OCI-LY7 (cell line): ENCODE measurements at regions not wholly inside any gene's neighbourhood (a gene's known extent, or its start where the extent isn't known, plus 50 kb on each side); places are given as distances from the start of the nearest gene placed in this dataset.

ENCODE experiments used
- BruUV-seq: library from RNA; stranded (reverse); fragments of 400-500 nt; replicated peaks from 2 replicates; lab custom pipeline; 2021; lab: Mats Ljungman, UMichigan
- CTCF ChIA-PET: fragments of 300-600 bp; sonication (Branson Sonifier 250); formaldehyde crosslinking; loops from one replicate; lab custom pipeline; 2022; ENCODE audit warnings: antibody characterized with exemption; ENCODE audit not compliant: unreplicated experiment; lab: Charles Lee
- POLR2A ChIA-PET: fragments of 300-600 bp; sonication (Branson Sonifier 250); formaldehyde crosslinking; loops from one replicate; lab custom pipeline; 2022; ENCODE audit warnings: antibody characterized with exemption; lab: Charles Lee
- DNase-seq: peaks from one replicate; pipeline ENCODE4 v3.0.0-alpha.2; 2015; ENCODE audit warnings: low spot score
- H2AFZ ChIP-seq: fragments of 200-600 bp; sonication (generic), shearing (Covaris generic); 2 replicates; pipeline ENCODE4 v1.6.1; 2014; ENCODE audit warnings: mild to moderate bottlenecking, antibody characterized with exemption, low read length, moderate library complexity
- H3K27ac ChIP-seq: fragments of 200-600 bp; sonication (generic); 2 replicates; pipeline ENCODE4 v1.5.1; 2014; ENCODE audit warnings: mixed run types, low read depth, mild to moderate bottlenecking, moderate library complexity, low read length, inconsistent platforms; ENCODE audit not compliant: poor library complexity, severe bottlenecking
- H3K36me3 ChIP-seq: fragments of 200-600 bp; sonication (generic); 2 replicates; pipeline ENCODE4 v1.6.1; 2014; ENCODE audit warnings: mild to moderate bottlenecking, antibody characterized with exemption, low read length, moderate library complexity, mixed read lengths; ENCODE audit not compliant: insufficient read depth
- H3K4me1 ChIP-seq: fragments of 200-600 bp; sonication (generic); 2 replicates; pipeline ENCODE4 v1.5.1; 2014; ENCODE audit warnings: mild to moderate bottlenecking, low read length; ENCODE audit not compliant: insufficient read depth, poor library complexity, severe bottlenecking
- H3K4me2 ChIP-seq: fragments of 200-600 bp; sonication (generic); 2 replicates; pipeline ENCODE4 v1.6.1; 2014; ENCODE audit warnings: mild to moderate bottlenecking, low read length
- H3K4me3 ChIP-seq: fragments of 200-600 bp; sonication (generic); 2 replicates; pipeline ENCODE4 v1.5.1; 2014; ENCODE audit warnings: mild to moderate bottlenecking, low read depth, low read length; ENCODE audit not compliant: poor library complexity, severe bottlenecking
- H3K79me2 ChIP-seq: fragments of 200-600 bp; sonication (generic); 2 replicates; pipeline ENCODE4 v1.6.1; 2016; ENCODE audit warnings: low read depth, mild to moderate bottlenecking, low read length, moderate library complexity, mixed read lengths; ENCODE audit not compliant: insufficient read depth
- H3K9me2 ChIP-seq: fragments of 200-600 bp; sonication (generic); 2 replicates; pipeline ENCODE4 v1.6.1; 2016; ENCODE audit warnings: mild to moderate bottlenecking, low read length, mixed read lengths; ENCODE audit not compliant: insufficient read depth
- H3K9me3 ChIP-seq: fragments of 200-600 bp; sonication (generic); 2 replicates; pipeline ENCODE4 v1.6.1; 2014; ENCODE audit warnings: mild to moderate bottlenecking, mixed run types, low read length, mixed read lengths
- H4K20me1 ChIP-seq: fragments of 200-600 bp; sonication (generic); 2 replicates; pipeline ENCODE4 v1.6.1; 2014; ENCODE audit warnings: mild to moderate bottlenecking, antibody characterized with exemption, low read length, moderate library complexity, mixed read lengths; ENCODE audit not compliant: insufficient read depth
- CTCF ChIP-seq: fragments of 200-600 bp; sonication (generic); conservative IDR thresholded peaks from 2 replicates; pipeline ENCODE4 v1.5.1; 2014; ENCODE audit warnings: mild to moderate bottlenecking, antibody characterized with exemption, low read length, moderate library complexity, mixed read lengths
- EZH2phosphoT487 ChIP-seq: fragments of 200-600 bp; sonication (generic); IDR thresholded peaks from 2 replicates; pipeline ENCODE4 v1.6.1; 2018; ENCODE audit warnings: low read depth, borderline replicate concordance, mild to moderate bottlenecking, mixed run types, antibody characterized with exemption, low read length, moderate library complexity, mixed read lengths
- intact Hi-C: fragments of 100-400 bp; cut with micrococcal nuclease; formaldehyde crosslinking; loops from one replicate; pipeline ENCODE4 v1.10.0; 2022; ENCODE audit not compliant: unreplicated experiment

- H3K27ac ChIP-seq: no peak overlapping the region
- H3K79me2 ChIP-seq: no peaks in the 10 kb centered on the region
- H3K4me1 ChIP-seq: no peaks in the 10 kb centered on the region
- H4K20me1 ChIP-seq: no peaks in the 10 kb centered on the region
- no peak overlapping the region for H2AFZ ChIP-seq
- BruUV-seq: no TSS peak
- POLR2A ChIA-PET: no interaction called here
- no peaks in the 10 kb centered on the region for H3K9me2 ChIP-seq
- H3K36me3 ChIP-seq: no peaks in the 10 kb centered on the region
- CTCF ChIA-PET: no interaction called here
- H3K9me3 ChIP-seq: no peaks in the 10 kb centered on the region
- TF ChIP-seq EZH2phosphoT487 (no peak), CTCF (no peak)
- no peak overlapping the region for H3K4me2 ChIP-seq
- no peak overlapping the region for H3K4me3 ChIP-seq
- intact Hi-C loops: no loop called here
- DNase-seq: no peak
Observed at GRCh38 chrY:19023934-19024333, 250.4 kb upstream of the HSFY2 start.

GRCh38 chrY:19020193-19020592 lies 246.7 kb upstream of the HSFY2 start:
- H3K9me2 ChIP-seq: no peaks in the 10 kb centered on the region
- no peaks in the 10 kb centered on the region for H3K4me1 ChIP-seq
- H3K4me3 ChIP-seq: no peak overlapping the region
- TF ChIP-seq CTCF: no peak
- no peak for TF ChIP-seq EZH2phosphoT487
- no peaks in the 10 kb centered on the region for H3K9me3 ChIP-seq
- H2AFZ ChIP-seq: no peak overlapping the region
- DNase-seq: no peak
- no peak overlapping the region for H3K4me2 ChIP-seq
- H3K79me2 ChIP-seq: no peaks in the 10 kb centered on the region
- intact Hi-C loops: no loop called here
- no peak overlapping the region for H3K27ac ChIP-seq
- no peaks in the 10 kb centered on the region for H4K20me1 ChIP-seq
- BruUV-seq: no TSS peak
- ChIA-PET POLR2A (interaction anchor here (0.6 to 0.7 kb wide), 2 partner anchors 115 to 1615 kb away, joined by 4 to 6 read pairs; no protein-coding TSS in a partner anchor), CTCF (no interaction called here)
- H3K36me3 ChIP-seq: no peaks in the 10 kb centered on the region

DNA sequence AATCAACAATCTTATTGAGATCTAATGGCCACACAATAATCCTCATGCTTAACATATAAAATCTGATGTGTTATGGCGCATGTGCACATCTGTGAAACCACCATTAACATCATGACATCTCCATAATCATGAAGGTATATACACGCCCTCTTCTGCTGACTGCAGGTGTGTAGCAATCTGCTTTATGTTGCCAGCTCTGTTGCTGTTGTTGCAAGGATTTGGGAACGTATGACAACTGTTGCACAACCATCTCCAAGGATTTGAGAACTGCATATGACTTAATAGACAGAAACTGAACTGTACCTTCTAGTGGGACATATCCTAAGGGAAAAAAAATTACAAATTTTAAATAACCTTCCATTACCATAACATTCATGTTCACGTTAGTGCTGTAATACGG lies 243.5 kb upstream of the HSFY2 start:
- no peaks in the 10 kb centered on the region for H4K20me1 ChIP-seq
- TF ChIP-seq CTCF (no peak), EZH2phosphoT487 (no peak)
- BruUV-seq: no TSS peak
- H3K4me2 ChIP-seq: no peak overlapping the region
- H3K4me3 ChIP-seq: no peak overlapping the region
- DNase-seq: no peak
- intact Hi-C loops: no loop called here
- no peak overlapping the region for H2AFZ ChIP-seq
- H3K79me2 ChIP-seq: no peaks in the 10 kb centered on the region
- H3K4me1 ChIP-seq: no peaks in the 10 kb centered on the region
- H3K9me3 ChIP-seq: no peaks in the 10 kb centered on the region
- H3K9me2 ChIP-seq: no peaks in the 10 kb centered on the region
- ChIA-PET CTCF (no interaction called here), POLR2A (no interaction called here)
- no peak overlapping the region for H3K27ac ChIP-seq
- no peaks in the 10 kb centered on the region for H3K36me3 ChIP-seq
